CD4-positive, alpha-beta memory T cell (primary cell): ENCODE measurements at regions not wholly inside any gene's neighbourhood (a gene's known extent, or its start where the extent isn't known, plus 50 kb on each side); places are given as distances from the start of the nearest gene placed in this dataset.

Source experiments
- CTCF ChIA-PET: fragments of 350-600 bp; sonication (Branson Sonifier 250); formaldehyde crosslinking; loops from one replicate; lab custom pipeline; 2021; ENCODE audit warnings: inconsistent platforms; ENCODE audit not compliant: partially characterized antibody; lab: Charles Lee
- POLR2A ChIA-PET: fragments of 350-600 bp; sonication (Branson Sonifier 250); formaldehyde crosslinking; loops from one replicate; lab custom pipeline; 2021; ENCODE audit not compliant: partially characterized antibody; lab: Charles Lee
- DNase-seq, 5 donors: peaks; one replicate each; pipeline versions ENCODE4 v3.0.0 to v3.0.0-alpha.2; 2020 to 2022; ENCODE audit warnings: mixed read lengths in 1 of 5
- H3K27ac ChIP-seq: one replicate; pipeline ENCODE4 v1.7.0; 2013; ENCODE audit warnings: low read depth, low read length
- H3K27me3 ChIP-seq: 2 replicates; pipeline ENCODE4 v1.7.0; 2013; ENCODE audit warnings: mild to moderate bottlenecking, low read length, moderate library complexity; ENCODE audit not compliant: insufficient read depth
- H3K36me3 ChIP-seq: 2 replicates; pipeline ENCODE4 v1.7.0; 2013; ENCODE audit warnings: mild to moderate bottlenecking, low read length, moderate library complexity; ENCODE audit not compliant: insufficient read depth
- H3K4me1 ChIP-seq: 2 replicates; pipeline ENCODE4 v1.7.0; 2013; ENCODE audit warnings: mild to moderate bottlenecking, low read length, moderate library complexity; ENCODE audit not compliant: insufficient read depth
- H3K4me3 ChIP-seq, 2 donors: one replicate each; pipeline ENCODE4 v1.7.0; 2013; ENCODE audit warnings: low read length in 2 of 2, mild to moderate bottlenecking in 1 of 2
- H3K9me3 ChIP-seq, 2 donors: one replicate each; pipeline ENCODE4 v1.7.0; 2013; ENCODE audit warnings: low read length in 2 of 2, control low read depth in 1 of 2; ENCODE audit not compliant: control insufficient read depth in 1 of 2
- H3K27ac Mint-ChIP-seq, 7 donors: one replicate each; pipeline ENCODE4 v1.8.0; 2020 to 2021; ENCODE audit warnings: mixed read lengths in 7 of 7, mild to moderate bottlenecking in 6 of 7, inconsistent platforms in 3 of 7, moderate library complexity in 3 of 7
- H3K27me3 Mint-ChIP-seq, 2 donors: one replicate each; pipeline ENCODE4 v1.8.0; 2020 to 2021; ENCODE audit warnings: mixed read lengths in 2 of 2
- H3K36me3 Mint-ChIP-seq, 2 donors: one replicate each; pipeline ENCODE4 v1.8.0; 2020 to 2021; ENCODE audit warnings: mixed read lengths in 2 of 2, inconsistent platforms in 1 of 2, mild to moderate bottlenecking in 1 of 2
- H3K4me1 Mint-ChIP-seq, 4 donors: one replicate each; pipeline ENCODE4 v1.8.0; 2020 to 2021; ENCODE audit warnings: mixed read lengths in 4 of 4, mild to moderate bottlenecking in 1 of 4
- H3K4me3 Mint-ChIP-seq, 8 donors: one replicate each; pipeline ENCODE4 v1.8.0; 2020 to 2021; ENCODE audit warnings: mixed read lengths in 8 of 8, mild to moderate bottlenecking in 7 of 8, moderate library complexity in 6 of 8, inconsistent platforms in 3 of 8
- H3K9me3 Mint-ChIP-seq, 8 donors: one replicate each; pipeline ENCODE4 v1.8.0; 2020 to 2021; ENCODE audit warnings: mixed read lengths in 8 of 8, mild to moderate bottlenecking in 5 of 8, inconsistent platforms in 3 of 8, moderate library complexity in 1 of 8
- intact Hi-C: fragments of 100-400 bp; cut with micrococcal nuclease; formaldehyde crosslinking; loops from one replicate; pipeline ENCODE4 v1.15.1; 2023

DNA sequence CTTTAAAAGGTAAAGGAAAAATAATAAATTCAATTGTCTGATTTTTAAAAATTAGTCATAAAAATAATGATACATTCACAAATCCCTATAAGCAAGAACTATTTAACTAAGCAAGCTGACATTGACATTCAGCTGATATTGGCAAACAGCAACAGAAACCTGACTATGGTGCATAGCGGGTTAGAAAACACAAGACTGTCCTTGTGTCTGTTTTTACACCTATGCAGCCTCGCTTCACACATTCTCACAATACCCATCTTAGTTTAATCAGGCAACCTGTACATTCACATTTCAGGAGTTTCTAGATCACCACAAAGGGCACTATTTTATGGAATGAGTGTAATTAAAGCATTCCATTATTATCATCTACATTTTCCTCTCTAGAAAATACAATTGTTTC, 737.1 kb downstream of the KCNA4 start:
- ChIA-PET POLR2A (no interaction called here), CTCF (no interaction called here)
- no peaks in the 10 kb centered on the region for H3K4me1 Mint-ChIP-seq
- no peak for DNase-seq
- no peaks in the 10 kb centered on the region for H3K4me1 ChIP-seq
- H3K27ac ChIP-seq: no peak overlapping the region
- H3K36me3 ChIP-seq: no peaks in the 10 kb centered on the region
- peaks cover 0 to 10% (median 5%) of the 10 kb centered on the region in 8 donors for H3K9me3 Mint-ChIP-seq
- H3K27ac Mint-ChIP-seq: no peak overlapping the region
- no peaks in the 10 kb centered on the region for H3K36me3 Mint-ChIP-seq
- H3K9me3 ChIP-seq: no peaks in the 10 kb centered on the region
- intact Hi-C loops: no loop called here
- H3K4me3 ChIP-seq: no peak overlapping the region
- no peaks in the 10 kb centered on the region for H3K27me3 Mint-ChIP-seq
- no peak overlapping the region for H3K4me3 Mint-ChIP-seq
- H3K27me3 ChIP-seq: no peaks in the 10 kb centered on the region

DNA sequence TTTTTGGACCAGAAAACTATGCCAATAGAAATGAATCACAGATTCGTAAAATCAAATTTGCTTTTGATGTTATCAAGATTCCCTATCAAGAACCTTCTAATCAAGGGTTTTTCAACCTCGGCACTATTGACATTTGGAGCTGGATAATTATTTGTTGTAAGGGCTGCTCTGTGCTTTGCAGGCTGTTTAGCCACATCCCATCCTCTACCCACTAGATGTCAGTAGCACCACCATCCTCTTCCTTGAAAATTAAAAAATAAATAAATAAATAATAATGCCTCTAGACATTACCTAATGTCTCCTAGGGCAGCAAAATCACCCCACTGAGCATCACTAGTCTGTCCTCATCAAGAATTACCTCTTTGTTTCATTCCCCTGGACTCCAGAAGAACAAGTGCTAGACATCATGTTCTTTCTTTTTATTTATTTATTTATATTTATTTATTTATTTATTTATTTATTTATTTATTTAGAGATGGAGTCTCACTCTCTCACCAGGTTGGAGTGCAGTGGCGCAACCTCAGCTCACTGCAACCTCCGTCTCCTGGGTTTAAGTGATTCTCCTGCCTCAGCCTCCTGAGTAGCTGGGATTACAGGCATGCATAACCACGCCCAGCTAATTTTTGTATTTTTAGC, 744.7 kb downstream of the KCNA4 start:
- H3K9me3 Mint-ChIP-seq: peaks cover 0 to 9% (median 7%) of the 10 kb centered on the region in 8 donors
- intact Hi-C loops: no loop called here
- H3K27me3 ChIP-seq: no peaks in the 10 kb centered on the region
- H3K4me3 ChIP-seq: no peak overlapping the region
- no peak overlapping the region for H3K27ac Mint-ChIP-seq
- H3K9me3 ChIP-seq: no peaks in the 10 kb centered on the region
- H3K27ac ChIP-seq: no peak overlapping the region
- no peaks in the 10 kb centered on the region for H3K4me1 ChIP-seq
- no peaks in the 10 kb centered on the region for H3K27me3 Mint-ChIP-seq
- POLR2A ChIA-PET: no interaction called here
- no peaks in the 10 kb centered on the region for H3K36me3 Mint-ChIP-seq
- no peaks in the 10 kb centered on the region for H3K36me3 ChIP-seq
- no peak for DNase-seq
- CTCF ChIA-PET: no interaction called here
- H3K4me1 Mint-ChIP-seq: no peaks in the 10 kb centered on the region
- H3K4me3 Mint-ChIP-seq: no peak overlapping the region

DNA sequence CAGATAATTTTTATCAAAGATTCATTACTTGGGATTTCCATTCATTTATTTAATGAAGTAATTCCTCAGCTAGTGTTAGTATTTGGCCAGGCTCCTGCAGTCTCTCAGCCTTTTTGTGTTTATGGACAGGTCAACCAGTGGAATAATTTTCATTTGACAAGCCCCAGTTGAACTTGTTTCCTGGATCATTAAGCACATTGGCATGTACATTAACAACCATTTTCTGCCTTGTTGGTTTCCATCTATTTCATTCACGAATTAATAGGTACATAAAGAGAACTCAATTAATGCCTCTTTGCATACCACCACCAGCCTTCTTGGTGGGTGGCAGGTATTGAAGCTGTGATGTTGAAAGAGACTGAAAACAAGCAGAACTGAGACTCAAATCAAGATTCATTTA, 745.2 kb downstream of the KCNA4 start:
- no peaks in the 10 kb centered on the region for H3K36me3 Mint-ChIP-seq
- DNase-seq: no peak
- CTCF ChIA-PET: no interaction called here
- H3K4me3 ChIP-seq: no peak overlapping the region
- H3K4me1 ChIP-seq: no peaks in the 10 kb centered on the region
- no peaks in the 10 kb centered on the region for H3K27me3 Mint-ChIP-seq
- no peaks in the 10 kb centered on the region for H3K4me1 Mint-ChIP-seq
- H3K27ac Mint-ChIP-seq: no peak overlapping the region
- no peak overlapping the region for H3K4me3 Mint-ChIP-seq
- H3K27ac ChIP-seq: no peak overlapping the region
- H3K9me3 Mint-ChIP-seq: peaks cover 0 to 10% (median 6%) of the 10 kb centered on the region in 8 donors
- POLR2A ChIA-PET: no interaction called here
- no peaks in the 10 kb centered on the region for H3K36me3 ChIP-seq
- no peaks in the 10 kb centered on the region for H3K9me3 ChIP-seq
- intact Hi-C loops: no loop called here
- no peaks in the 10 kb centered on the region for H3K27me3 ChIP-seq

- DNase-seq: no peak
- Histone ChIP-seq H3K27ac (no peak overlapping the region), H3K9me3 (no peaks in the 10 kb centered on the region), H3K4me3 (no peak overlapping the region), H3K27me3 (no peaks in the 10 kb centered on the region), H3K4me1 (no peaks in the 10 kb centered on the region), H3K36me3 (no peaks in the 10 kb centered on the region)
- CTCF ChIA-PET: no interaction called here
- POLR2A ChIA-PET: no interaction called here
- Mint-ChIP-seq H3K9me3 (peaks cover 0 to 8% (median 4%) of the 10 kb centered on the region in 8 donors), H3K27ac (no peak overlapping the region), H3K4me3 (no peak overlapping the region), H3K36me3 (no peaks in the 10 kb centered on the region), H3K27me3 (no peaks in the 10 kb centered on the region), H3K4me1 (no peaks in the 10 kb centered on the region)
- intact Hi-C loops: no loop called here
Measured at GRCh38 chr11:29268733-29269132, 748.1 kb downstream of the KCNA4 start.

DNA sequence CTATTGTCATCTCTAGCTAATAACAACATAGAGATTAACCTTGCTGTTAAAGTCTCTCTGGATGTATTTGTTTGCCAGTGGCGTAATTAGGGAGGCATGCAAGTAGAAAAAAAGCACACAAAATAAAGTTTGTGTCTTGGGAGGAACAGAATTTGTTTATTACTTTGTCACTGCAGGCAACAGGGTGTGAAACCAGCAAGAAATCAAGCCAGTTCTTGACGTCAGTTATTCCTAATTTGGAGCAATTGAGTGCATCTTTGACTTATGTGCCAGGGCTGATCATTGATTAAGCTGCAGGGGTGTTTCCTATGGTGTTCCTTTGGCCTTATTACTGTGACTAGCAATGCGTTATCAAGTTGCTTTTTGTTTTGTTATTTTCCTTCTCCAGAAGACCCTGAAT, 751.0 kb downstream of the KCNA4 start:
- intact Hi-C loops: no loop called here
- no peaks in the 10 kb centered on the region for H3K4me1 Mint-ChIP-seq
- no peaks in the 10 kb centered on the region for H3K36me3 Mint-ChIP-seq
- no peaks in the 10 kb centered on the region for H3K27me3 Mint-ChIP-seq
- H3K4me3 Mint-ChIP-seq: no peak overlapping the region
- Histone ChIP-seq H3K4me1 (no peaks in the 10 kb centered on the region), H3K4me3 (no peak overlapping the region), H3K9me3 (no peaks in the 10 kb centered on the region), H3K27me3 (no peaks in the 10 kb centered on the region), H3K36me3 (no peaks in the 10 kb centered on the region), H3K27ac (no peak overlapping the region)
- POLR2A ChIA-PET: no interaction called here
- H3K27ac Mint-ChIP-seq: no peak overlapping the region
- H3K9me3 Mint-ChIP-seq: peaks cover 0 to 15% (median 6%) of the 10 kb centered on the region in 8 donors
- CTCF ChIA-PET: no interaction called here
- DNase-seq: no peak

DNA sequence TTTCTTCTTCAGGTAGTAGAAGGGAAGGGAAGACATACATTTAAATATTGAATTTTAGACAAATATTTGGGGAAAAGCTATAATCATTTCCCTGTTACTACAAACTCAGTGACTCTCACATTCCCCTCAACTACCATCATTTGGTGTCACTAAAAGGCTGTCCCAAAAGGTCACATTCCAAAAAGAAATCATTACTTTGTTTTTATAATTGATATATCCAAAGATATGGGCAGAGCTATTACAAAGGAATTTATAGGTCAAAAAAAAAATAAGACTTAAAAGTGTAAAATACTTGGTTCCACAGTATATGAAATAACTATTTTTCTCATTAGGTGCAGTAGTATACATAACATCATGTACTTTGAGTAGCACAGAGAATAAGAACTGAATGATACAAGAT, 751.4 kb downstream of the KCNA4 start:
- no peaks in the 10 kb centered on the region for H3K36me3 ChIP-seq
- no peaks in the 10 kb centered on the region for H3K27me3 ChIP-seq
- intact Hi-C loops: no loop called here
- no peaks in the 10 kb centered on the region for H3K27me3 Mint-ChIP-seq
- H3K9me3 ChIP-seq: no peaks in the 10 kb centered on the region
- H3K27ac Mint-ChIP-seq: no peak overlapping the region
- ChIA-PET CTCF (interaction anchor here (0.9 kb wide), 1 partner anchor 8 kb away, joined by 3 read pairs; no protein-coding TSS in a partner anchor), POLR2A (no interaction called here)
- H3K36me3 Mint-ChIP-seq: no peaks in the 10 kb centered on the region
- no peaks in the 10 kb centered on the region for H3K4me1 Mint-ChIP-seq
- no peak for DNase-seq
- H3K9me3 Mint-ChIP-seq: peaks cover 0 to 15% (median 8%) of the 10 kb centered on the region in 8 donors
- no peak overlapping the region for H3K27ac ChIP-seq
- no peak overlapping the region for H3K4me3 Mint-ChIP-seq
- H3K4me3 ChIP-seq: no peak overlapping the region
- no peaks in the 10 kb centered on the region for H3K4me1 ChIP-seq

DNA sequence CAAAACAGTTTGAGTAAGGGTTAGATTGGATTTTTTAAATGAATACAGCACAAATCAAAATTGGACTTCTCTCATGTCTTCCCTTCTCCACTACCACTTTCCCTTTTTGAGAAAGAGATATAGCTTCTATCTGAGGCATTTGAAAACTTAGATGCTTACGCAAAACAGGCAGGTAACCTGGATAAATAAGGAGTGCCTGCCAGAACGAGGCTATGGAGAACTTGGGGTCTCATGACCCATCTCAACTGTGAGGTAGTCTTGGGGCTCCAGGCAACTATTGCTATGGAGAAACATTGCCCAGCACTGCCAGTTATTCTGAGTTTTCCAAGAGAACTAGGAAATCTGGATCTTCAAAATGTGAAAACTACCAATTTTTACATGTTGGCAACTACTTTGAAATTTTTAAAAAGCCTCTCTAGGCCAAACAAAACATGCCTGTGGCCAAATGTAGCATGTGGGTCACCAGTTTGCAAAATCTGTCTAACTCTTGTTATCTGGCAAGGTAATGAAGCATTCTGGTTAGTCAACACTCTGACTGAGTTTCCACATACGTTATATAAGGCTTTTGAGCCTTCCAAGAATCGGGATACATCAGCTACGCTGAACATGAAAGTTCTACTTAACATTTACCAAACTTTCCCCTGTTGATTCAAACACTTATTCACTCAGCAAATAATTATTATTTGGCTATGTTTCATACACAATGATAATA, 752.7 kb downstream of the KCNA4 start:
- intact Hi-C loops: no loop called here

More for the DNA sequence above, 752.7 kb downstream of the KCNA4 start:
- Mint-ChIP-seq H3K4me1 (no peaks in the 10 kb centered on the region), H3K4me3 (no peak overlapping the region), H3K27ac (no peak overlapping the region), H3K36me3 (no peaks in the 10 kb centered on the region), H3K9me3 (peaks cover 0 to 18% (median 7%) of the 10 kb centered on the region in 8 donors), H3K27me3 (no peaks in the 10 kb centered on the region)
- POLR2A ChIA-PET: no interaction called here
- H3K9me3 ChIP-seq: no peaks in the 10 kb centered on the region
- DNase-seq: no peak
- no peaks in the 10 kb centered on the region for H3K27me3 ChIP-seq
- CTCF ChIA-PET: no interaction called here
- H3K4me3 ChIP-seq: no peak overlapping the region
- no peak overlapping the region for H3K27ac ChIP-seq
- no peaks in the 10 kb centered on the region for H3K36me3 ChIP-seq
- H3K4me1 ChIP-seq: no peaks in the 10 kb centered on the region
